ENCODE measurements at regions not wholly inside any gene's neighbourhood (a gene's known extent, or its start where the extent isn't known, plus 50 kb on each side); places are given as distances from the start of the nearest gene placed in this dataset.

GRCh38 chr4:170162416-170162815 lies 72.7 kb upstream of the AADAT start:
- no peak for ATAC-seq
- TF ChIP-seq POLR2A (IDR thresholded peaks at IDR 0.05): no peak
- TF ChIP-seq EP300 (IDR thresholded peaks at IDR 0.05): no peak
- TF ChIP-seq CTCF (IDR thresholded peaks at IDR 0.05): no peak
- no peak for TF ChIP-seq POLR2AphosphoS5 (IDR thresholded peaks at IDR 0.05)
- no peaks in the 10 kb centered on the region for H3K27me3 ChIP-seq

DNA sequence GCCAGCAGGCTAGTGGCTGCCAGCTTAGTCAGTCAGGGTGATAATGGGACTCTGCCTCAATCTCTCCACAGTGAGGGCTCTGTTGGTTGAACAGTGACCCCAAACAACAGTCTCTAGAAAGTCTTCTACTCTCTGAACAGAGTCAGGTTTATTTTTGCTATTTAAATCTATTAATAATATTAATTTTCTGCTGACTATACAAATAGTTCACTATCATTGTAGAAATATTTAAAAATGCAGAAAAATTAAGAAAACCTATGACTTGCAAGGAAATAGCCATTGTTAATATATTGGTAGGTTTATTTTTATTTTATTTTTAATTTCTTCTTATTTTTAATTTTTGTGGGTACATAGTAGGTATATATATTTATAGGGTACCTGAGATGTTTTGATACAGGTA lies 67.9 kb upstream of the AADAT start:
- Histone ChIP-seq H3K27me3 (no peaks in the 10 kb centered on the region), H3K9me3 (peaks cover 0 to 2% (median 0%) of the 10 kb centered on the region in 3 donors), H3K4me1 (no peaks in the 10 kb centered on the region), H3K36me3 (no peaks in the 10 kb centered on the region), H3K27ac (no peak overlapping the region), H3K4me3 (no peak overlapping the region)
- ATAC-seq: no peak
- no peak for TF ChIP-seq CTCF (IDR thresholded peaks at IDR 0.05)
- no peak for TF ChIP-seq POLR2AphosphoS5 (IDR thresholded peaks at IDR 0.05)
- no peak for TF ChIP-seq POLR2A (IDR thresholded peaks at IDR 0.05)
- no peak for TF ChIP-seq EP300 (IDR thresholded peaks at IDR 0.05)

More at GRCh38 chr4:170162416-170162815, 72.7 kb upstream of the AADAT start:
- peaks cover 0 to under 1% (median 0%) of the 10 kb centered on the region in 3 donors for H3K9me3 ChIP-seq
- H3K27ac ChIP-seq: no peak overlapping the region
- no peak overlapping the region for H3K4me3 ChIP-seq
- H3K4me1 ChIP-seq: no peaks in the 10 kb centered on the region
- no peaks in the 10 kb centered on the region for H3K36me3 ChIP-seq

DNA sequence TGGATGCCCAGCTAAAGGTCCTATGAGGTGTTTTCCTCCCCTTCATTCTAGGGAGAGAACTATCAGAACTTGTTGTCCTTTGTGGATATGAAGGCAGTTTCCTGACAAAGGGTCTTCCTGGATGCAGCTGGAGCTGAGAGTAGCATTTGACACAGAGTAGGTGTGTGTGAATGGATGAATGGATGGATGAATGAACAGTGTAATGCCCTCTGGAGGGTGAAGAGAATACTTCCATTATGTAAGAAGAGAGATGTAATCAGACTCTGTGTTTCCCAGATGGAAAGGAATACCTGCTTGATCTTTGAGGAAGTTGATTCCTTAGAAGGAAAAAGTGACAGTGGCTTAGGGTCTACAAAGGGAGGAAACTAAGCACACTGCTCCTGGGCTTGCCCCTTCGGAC lies 55.4 kb upstream of the AADAT start:
- no peaks in the 10 kb centered on the region for H3K27me3 ChIP-seq
- no peaks in the 10 kb centered on the region for H3K4me1 ChIP-seq
- H3K36me3 ChIP-seq: no peaks in the 10 kb centered on the region
- WGBS, 2 donors (ENCODE audit: low coverage in 1 of 2): 78% methylated on average over 1 of the region's 1 CpG; no CpG with 5 or more reads in 1 of the 2 donors
- TF ChIP-seq CTCF (IDR thresholded peaks at IDR 0.05) (no peak), POLR2A (IDR thresholded peaks at IDR 0.05) (no peak), POLR2AphosphoS5 (IDR thresholded peaks at IDR 0.05) (no peak), EP300 (IDR thresholded peaks at IDR 0.05) (no peak)
- ATAC-seq: no peak
- H3K4me3 ChIP-seq: no peak overlapping the region
- H3K9me3 ChIP-seq: no peaks in the 10 kb centered on the region
- no peak overlapping the region for H3K27ac ChIP-seq

DNA sequence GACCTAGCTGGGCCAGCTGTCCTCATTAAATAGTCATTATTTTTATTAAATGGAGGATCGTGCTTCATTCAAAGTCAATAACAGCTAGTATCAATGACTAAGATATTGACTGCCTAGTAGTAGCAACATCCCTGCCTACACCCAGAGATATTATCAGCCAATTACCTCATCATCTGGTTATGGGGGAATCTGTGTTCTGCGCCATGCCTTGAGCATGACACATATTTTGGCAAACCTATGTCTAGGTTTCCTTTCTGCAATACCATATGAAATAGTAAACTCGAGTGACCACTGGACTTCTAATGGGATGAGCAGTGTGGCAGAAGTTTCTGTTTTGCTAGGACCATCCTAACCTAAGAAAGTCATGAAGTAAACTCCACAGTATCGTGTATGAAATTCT lies 50.0 kb upstream of the AADAT start:
- Histone ChIP-seq H3K27ac (no peak overlapping the region), H3K27me3 (no peaks in the 10 kb centered on the region), H3K4me1 (no peaks in the 10 kb centered on the region), H3K4me3 (no peak overlapping the region), H3K9me3 (no peaks in the 10 kb centered on the region), H3K36me3 (no peaks in the 10 kb centered on the region)
- 84 to 92% methylated on average over 3 of the region's 4 CpGs for WGBS, 2 donors (ENCODE audit: low coverage in 1 of 2)
- no peak for ATAC-seq
- TF ChIP-seq POLR2A (IDR thresholded peaks at IDR 0.05): no peak
- no peak for TF ChIP-seq EP300 (IDR thresholded peaks at IDR 0.05)
- no peak for TF ChIP-seq CTCF (IDR thresholded peaks at IDR 0.05)
- no peak for TF ChIP-seq POLR2AphosphoS5 (IDR thresholded peaks at IDR 0.05)

Small RNAs in the stretch of these regions (small RNA-seq; reads per million reads assigned to genes)
- gene AC097486.1: 0 reads per million in 4 donors
- 0 reads per million in 4 donors for gene MIR6082
- 0 reads per million in 4 donors for gene RNU6ATAC13P

All from gastroesophageal sphincter (tissue), 4 donors.